Kidney epithelial cell (primary cell): ENCODE measurements at regions not wholly inside any gene's neighbourhood (a gene's known extent, or its start where the extent isn't known, plus 50 kb on each side); places are given as distances from the start of the nearest gene placed in this dataset.

Source experiments
- DNase-seq: peaks from one replicate; pipeline ENCODE4 v3.0.0-alpha.2; 2010; ENCODE audit warnings: low read depth
- H3K27me3 ChIP-seq: 2 replicates; pipeline ENCODE4 v1.6.0; 2011; ENCODE audit warnings: low read length; ENCODE audit not compliant: control insufficient read depth, insufficient read depth
- H3K36me3 ChIP-seq: 2 replicates; pipeline ENCODE4 v1.5.1; 2011; ENCODE audit warnings: low read length; ENCODE audit not compliant: control insufficient read depth, insufficient read depth
- H3K4me3 ChIP-seq: 2 replicates; pipeline ENCODE4 v1.5.1; 2011; ENCODE audit warnings: low read depth, mild to moderate bottlenecking, control low read depth, low read length
- CTCF ChIP-seq: IDR thresholded peaks from 2 replicates; pipeline ENCODE4 v1.5.1; 2011; ENCODE audit warnings: mild to moderate bottlenecking, moderate library complexity, low read length, control low read depth, inconsistent platforms; ENCODE audit not compliant: insufficient read depth, poor library complexity, severe bottlenecking

DNA sequence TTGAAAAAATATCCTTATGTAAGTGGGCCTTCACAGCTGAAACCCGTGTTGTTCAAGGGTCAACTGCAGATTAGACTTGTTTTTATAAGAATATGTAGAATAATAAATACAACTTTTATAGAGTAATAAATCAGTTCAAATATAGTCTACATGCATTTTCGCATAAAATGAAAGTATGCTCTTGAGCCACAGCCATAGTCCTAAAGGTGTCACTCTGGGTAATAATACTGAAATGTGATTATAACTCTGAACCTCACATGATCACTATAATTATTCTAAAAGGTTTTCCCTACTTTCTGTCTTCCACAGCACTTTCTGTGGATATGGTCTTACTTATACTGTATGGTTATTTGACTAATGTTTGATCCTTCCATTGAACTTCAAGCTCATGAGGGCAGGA, 185.8 kb downstream of the SLC6A15 start:
- no peaks in the 10 kb centered on the region for H3K27me3 ChIP-seq
- H3K4me3 ChIP-seq, result no peak overlapping the region
- no peak for DNase-seq
- TF ChIP-seq CTCF, result no peak
- H3K36me3 ChIP-seq, result no peaks in the 10 kb centered on the region

- no peaks in the 10 kb centered on the region for H3K27me3 ChIP-seq
- no peak overlapping the region for H3K4me3 ChIP-seq
- no peak for DNase-seq
- no peak for TF ChIP-seq CTCF
- H3K36me3 ChIP-seq, result no peaks in the 10 kb centered on the region
Observed at GRCh38 chr12:84723988-84724387, 188.6 kb downstream of the SLC6A15 start.

GRCh38 chr12:84719997-84720396, 192.6 kb downstream of the SLC6A15 start:
- no peak overlapping the region for H3K4me3 ChIP-seq
- no peaks in the 10 kb centered on the region for H3K36me3 ChIP-seq
- no peaks in the 10 kb centered on the region for H3K27me3 ChIP-seq
- no peak for DNase-seq
- TF ChIP-seq CTCF, result no peak

GRCh38 chr12:84718906-84719305, 193.7 kb downstream of the SLC6A15 start:
- no peaks in the 10 kb centered on the region for H3K27me3 ChIP-seq
- no peaks in the 10 kb centered on the region for H3K36me3 ChIP-seq
- DNase-seq, result no peak
- H3K4me3 ChIP-seq, result no peak overlapping the region
- no peak for TF ChIP-seq CTCF

DNA sequence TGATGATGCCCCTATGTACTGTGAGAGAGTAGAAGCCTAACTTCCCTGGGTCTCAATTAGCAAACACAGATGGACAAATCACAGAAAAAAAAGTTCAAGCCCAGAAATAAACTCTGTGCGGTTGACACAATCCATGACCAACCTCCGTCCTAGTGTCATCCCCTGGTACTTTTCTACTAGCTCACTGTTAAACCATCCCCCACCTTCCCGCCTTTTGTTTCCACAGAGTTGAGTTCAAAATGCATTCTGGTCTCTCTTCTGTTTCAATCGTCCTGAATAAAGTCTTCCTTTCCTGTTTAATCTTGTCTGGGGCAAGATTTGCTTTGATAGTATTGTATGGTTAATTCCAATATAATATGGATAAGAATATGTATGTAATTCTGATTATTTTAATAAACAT, 199.9 kb downstream of the SLC6A15 start:
- H3K4me3 ChIP-seq, result no peak overlapping the region
- no peak for DNase-seq
- no peaks in the 10 kb centered on the region for H3K36me3 ChIP-seq
- no peak for TF ChIP-seq CTCF
- no peaks in the 10 kb centered on the region for H3K27me3 ChIP-seq

GRCh38 chr12:84706374-84706773, 206.2 kb downstream of the SLC6A15 start:
- H3K27me3 ChIP-seq, result no peaks in the 10 kb centered on the region
- no peaks in the 10 kb centered on the region for H3K36me3 ChIP-seq
- no peak for TF ChIP-seq CTCF
- DNase-seq, result no peak
- H3K4me3 ChIP-seq, result no peak overlapping the region
